Endothelial cell of umbilical vein (primary cell): ENCODE measurements at regions not wholly inside any gene's neighbourhood (a gene's known extent, or its start where the extent isn't known, plus 50 kb on each side); places are given as distances from the start of the nearest gene placed in this dataset.

Experiments
- EZH2 ChIP-seq: IDR thresholded peaks from 2 replicates; pipeline ENCODE4 v1.6.1; 2012; ENCODE audit warnings: borderline replicate concordance, low read depth, mild to moderate bottlenecking, moderate library complexity, low read length, inconsistent platforms; ENCODE audit not compliant: severe bottlenecking
- FOS ChIP-seq: IDR thresholded peaks from 2 replicates; pipeline ENCODE4 v1.6.1; 2011; ENCODE audit warnings: mild to moderate bottlenecking, low read length, moderate library complexity, borderline replicate concordance; ENCODE audit not compliant: insufficient read depth
- JUN ChIP-seq: IDR thresholded peaks from 2 replicates; pipeline ENCODE4 v1.6.1; 2011; ENCODE audit warnings: borderline replicate concordance, low read depth; ENCODE audit not compliant: insufficient read length, insufficient read depth
- MAX ChIP-seq: IDR thresholded peaks from 2 replicates; pipeline ENCODE4 v1.6.1; 2011; ENCODE audit not compliant: insufficient read depth, insufficient read length
- MYC ChIP-seq: IDR thresholded peaks from one replicate; pipeline ENCODE4 v1.6.1; 2011; ENCODE audit warnings: mild to moderate bottlenecking, low read depth, low read length
- POLR2A ChIP-seq: IDR thresholded peaks from 2 replicates; pipeline ENCODE4 v1.6.1; 2012; ENCODE audit warnings: low read depth, mild to moderate bottlenecking, control low read depth, low read length
- POLR2AphosphoS5 ChIP-seq: IDR thresholded peaks from 2 replicates; pipeline ENCODE4 v1.6.1; 2012; ENCODE audit warnings: low read depth, mild to moderate bottlenecking, control low read depth, low read length, moderate library complexity; ENCODE audit not compliant: insufficient read depth
- TF ChIP-seq, protein P1 (sequence below), 2 donors: IDR thresholded peaks; 1 replicate in 1 of 2; 2 replicates in 1 of 2; pipeline ENCODE4 v1.5.1; 2011; ENCODE audit warnings: low read length in 2 of 2, mild to moderate bottlenecking in 2 of 2, moderate library complexity in 2 of 2, control low read depth in 1 of 2, inconsistent platforms in 1 of 2, low read depth in 1 of 2; ENCODE audit not compliant: insufficient read depth in 1 of 2; ENCODE audit errors: extremely low read depth in 1 of 2

DNA sequence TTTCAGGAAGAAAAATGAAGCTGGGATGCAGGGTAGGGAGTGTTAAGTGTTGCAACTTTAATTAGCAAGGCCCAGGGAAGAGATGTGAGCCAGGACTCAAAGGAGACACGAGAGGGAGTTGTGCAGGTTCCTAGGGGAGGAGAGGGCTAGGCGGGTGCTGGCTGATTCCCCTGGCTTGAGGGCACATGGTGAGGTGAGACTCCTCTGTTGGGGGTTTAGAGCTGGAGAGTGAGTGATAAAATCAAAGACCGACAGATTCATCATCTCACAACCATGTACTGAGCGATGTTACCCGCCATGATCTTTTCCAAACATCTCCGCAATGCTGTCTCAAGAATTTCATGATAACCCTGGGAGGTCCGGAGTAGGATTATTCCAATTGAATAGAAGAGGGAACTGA is 161.8 kb upstream of the CSF3R start:
- TF ChIP-seq, protein P1, sequence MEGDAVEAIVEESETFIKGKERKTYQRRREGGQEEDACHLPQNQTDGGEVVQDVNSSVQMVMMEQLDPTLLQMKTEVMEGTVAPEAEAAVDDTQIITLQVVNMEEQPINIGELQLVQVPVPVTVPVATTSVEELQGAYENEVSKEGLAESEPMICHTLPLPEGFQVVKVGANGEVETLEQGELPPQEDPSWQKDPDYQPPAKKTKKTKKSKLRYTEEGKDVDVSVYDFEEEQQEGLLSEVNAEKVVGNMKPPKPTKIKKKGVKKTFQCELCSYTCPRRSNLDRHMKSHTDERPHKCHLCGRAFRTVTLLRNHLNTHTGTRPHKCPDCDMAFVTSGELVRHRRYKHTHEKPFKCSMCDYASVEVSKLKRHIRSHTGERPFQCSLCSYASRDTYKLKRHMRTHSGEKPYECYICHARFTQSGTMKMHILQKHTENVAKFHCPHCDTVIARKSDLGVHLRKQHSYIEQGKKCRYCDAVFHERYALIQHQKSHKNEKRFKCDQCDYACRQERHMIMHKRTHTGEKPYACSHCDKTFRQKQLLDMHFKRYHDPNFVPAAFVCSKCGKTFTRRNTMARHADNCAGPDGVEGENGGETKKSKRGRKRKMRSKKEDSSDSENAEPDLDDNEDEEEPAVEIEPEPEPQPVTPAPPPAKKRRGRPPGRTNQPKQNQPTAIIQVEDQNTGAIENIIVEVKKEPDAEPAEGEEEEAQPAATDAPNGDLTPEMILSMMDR (IDR thresholded peaks at IDR 0.05; ENCODE audit: extremely low read depth in 1 of 2, insufficient read depth in 1 of 2, low read depth in 1 of 2, low read length in 2 of 2), result no peak
- TF ChIP-seq POLR2A (no peak), EZH2 (no peak), POLR2AphosphoS5 (no peak), JUN (no peak), MAX (no peak), MYC (no peak), FOS (no peak)
